ENCODE measurements at regions not wholly inside any gene's neighbourhood (a gene's known extent, or its start where the extent isn't known, plus 50 kb on each side); places are given as distances from the start of the nearest gene placed in this dataset.
"Not testable (repeated sequence)": the region's sequence is repeated elsewhere in the genome, so short reads cannot be mapped to it uniquely, and the experiment has no call there.

GRCh38 chr18:14265637-14266410 lies 133.6 kb upstream of the ZNF519 start:
- TF ChIP-seq ZFHX2 (tag by site-specific recombination; conservative IDR thresholded peaks at IDR 0.05) = peak; percentile 87
- TF ChIP-seq CTCF (tag by site-specific recombination; IDR thresholded peaks at IDR 0.05); SP3 (tag by site-specific recombination; IDR thresholded peaks at IDR 0.05); ZNF560 (tag by site-specific recombination; IDR thresholded peaks at IDR 0.05; ENCODE audit: borderline replicate concordance); BCL11A (tag by site-specific recombination; IDR thresholded peaks at IDR 0.05; ENCODE audit: low read depth); ZNF514 (tag by site-specific recombination; IDR thresholded peaks at IDR 0.05); ZNF704 (tag by site-specific recombination; IDR thresholded peaks at IDR 0.05); ZSCAN16 (tag by site-specific recombination; IDR thresholded peaks at IDR 0.05); ZNF501 (tag by site-specific recombination; IDR thresholded peaks at IDR 0.05): not testable (repeated sequence)
